ENCODE measurements at regions not wholly inside any gene's neighbourhood (a gene's known extent, or its start where the extent isn't known, plus 50 kb on each side); places are given as distances from the start of the nearest gene placed in this dataset.

- TF ChIP-seq CTCF (IDR thresholded peaks at IDR 0.05): no peak
- TF ChIP-seq POLR2A (IDR thresholded peaks at IDR 0.05): no peak
Measured at GRCh38 chr20:4617484-4617883, 68.8 kb upstream of the PRNP start.
